ENCODE measurements at regions not wholly inside any gene's neighbourhood (a gene's known extent, or its start where the extent isn't known, plus 50 kb on each side); places are given as distances from the start of the nearest gene placed in this dataset.

- no peak overlapping the region for H2BK5ac ChIP-seq (ENCODE audit: low read depth, low read length)
- no peak overlapping the region for H3K14ac ChIP-seq (ENCODE audit: insufficient read length)
- H3K4ac ChIP-seq (replicated peaks; ENCODE audit: insufficient read length, low read depth, low read length), result no peak overlapping the region
- H3K56ac ChIP-seq (replicated peaks; ENCODE audit: insufficient read length, low read depth, low read length), result no peak overlapping the region
- H2AK5ac ChIP-seq (ENCODE audit: low read depth, low read length), result no peak overlapping the region
- no peak overlapping the region for H2BK15ac ChIP-seq (ENCODE audit: low read length)
- no peak for FAIRE-seq
- no peak overlapping the region for H2AFZ ChIP-seq (ENCODE audit: low read length)
- H3K4me3 ChIP-seq (ENCODE audit: extremely low read depth in 1 of 4, insufficient read depth in 2 of 4, low read depth in 3 of 4, low read length in 4 of 4), result no peak overlapping the region
- 92% methylated on average over 6 of the region's 6 CpGs; no CpG with 5 or more reads in 1 of the 2 experiments for WGBS, 2 experiments (ENCODE audit: extremely low coverage in 1 of 2, insufficient coverage in 1 of 2, insufficient read length in 1 of 2, insufficient replicate concordance in 2 of 2, low coverage in 1 of 2, low lambda C conversion rate in 2 of 2, missing lambda C conversion rate in 1 of 2)
- no peaks in the 10 kb centered on the region for H3K4me1 ChIP-seq (replicated peaks in 1 of 4; ENCODE audit: control insufficient read depth in 3 of 4, insufficient read depth in 4 of 4, low read length in 3 of 4)
- H3K27me3 ChIP-seq (replicated peaks in 1 of 4; ENCODE audit: control insufficient read depth in 3 of 4, extremely low read depth in 1 of 4, insufficient read depth in 3 of 4, low read length in 3 of 4), result no peaks in the 10 kb centered on the region
- no peak overlapping the region for H3K27ac ChIP-seq (ENCODE audit: low read depth, low read length)
- no peak overlapping the region for H3K9ac ChIP-seq (replicated peaks in 1 of 4; ENCODE audit: extremely low read depth in 1 of 4, low read depth in 3 of 4, low read length in 3 of 4)
- DNase-seq (ENCODE audit: low read depth in 1 of 2, low spot score in 2 of 2), result no peak
- H4K91ac ChIP-seq (replicated peaks; ENCODE audit: insufficient read length, low read length), result no peak overlapping the region
- POLR2A ChIA-PET (ENCODE audit: partially characterized antibody), result no interaction called here
- no peaks in the 10 kb centered on the region for H3K36me3 ChIP-seq (ENCODE audit: control insufficient read depth in 2 of 4, insufficient read depth in 4 of 4, low read length in 3 of 4)
- no peak overlapping the region for H4K5ac ChIP-seq (ENCODE audit: insufficient read length, low read depth, low read length)
- CTCF ChIA-PET (ENCODE audit: partially characterized antibody), result interaction anchor here (1.1 to 2.4 kb wide), 2 partner anchors 45 to 251 kb away, joined by 3 to 7 read pairs; no protein-coding TSS in a partner anchor
- no peaks in the 10 kb centered on the region for H3K79me2 ChIP-seq (ENCODE audit: control insufficient read depth in 1 of 2, insufficient read depth in 2 of 2, low read length in 2 of 2)
- no peaks in the 10 kb centered on the region for H3K23me2 ChIP-seq (ENCODE audit: low read depth, low read length)
- H2BK12ac ChIP-seq (ENCODE audit: low read depth, low read length), result no peak overlapping the region
- no peaks in the 10 kb centered on the region for H3K9me3 ChIP-seq (ENCODE audit: insufficient read depth in 2 of 2, low read depth in 1 of 2, low read length in 1 of 2)
- H2BK20ac ChIP-seq (ENCODE audit: low read length), result no peak overlapping the region
- H3K23ac ChIP-seq (ENCODE audit: insufficient read length), result no peak overlapping the region
- TF ChIP-seq CHD1 (IDR thresholded peaks at IDR 0.05; ENCODE audit: low read depth, low read length), result no peak
- no peak for TF ChIP-seq ATF3 (IDR thresholded peaks at IDR 0.05; ENCODE audit: insufficient read depth, low read depth, low read length)
- TF ChIP-seq NRF1 (IDR thresholded peaks at IDR 0.05; ENCODE audit: low read depth, low read length), result no peak
- no peak for TF ChIP-seq PHF8 (conservative IDR thresholded peaks at IDR 0.05; ENCODE audit: low read depth, low read length)
- no peak overlapping the region for H3K18ac ChIP-seq (ENCODE audit: extremely low read depth, low read length)
- H4K8ac ChIP-seq (ENCODE audit: extremely low read depth, insufficient read depth, low read length), result no peak overlapping the region
- H4K20me1 ChIP-seq (replicated peaks in 1 of 2; ENCODE audit: control insufficient read depth in 1 of 2, insufficient read depth in 2 of 2, low read length in 2 of 2), result no peaks in the 10 kb centered on the region
- no peak overlapping the region for H3K4me2 ChIP-seq (ENCODE audit: insufficient read depth in 1 of 2, low read depth in 2 of 2, low read length in 2 of 2)
- H2BK120ac ChIP-seq (replicated peaks; ENCODE audit: low read depth, low read length), result no peak overlapping the region
- no peaks in the 10 kb centered on the region for H3K79me1 ChIP-seq (ENCODE audit: low read depth, low read length)
Measured at GRCh38 chr15:99453637-99454030, 112.2 kb upstream of the MEF2A start.

Measured in H1 (cell line).